ENCODE measurements at regions not wholly inside any gene's neighbourhood (a gene's known extent, or its start where the extent isn't known, plus 50 kb on each side); places are given as distances from the start of the nearest gene placed in this dataset.
"Not testable (repeated sequence)": the region's sequence is repeated elsewhere in the genome, so short reads cannot be mapped to it uniquely, and the experiment has no call there.

DNA sequence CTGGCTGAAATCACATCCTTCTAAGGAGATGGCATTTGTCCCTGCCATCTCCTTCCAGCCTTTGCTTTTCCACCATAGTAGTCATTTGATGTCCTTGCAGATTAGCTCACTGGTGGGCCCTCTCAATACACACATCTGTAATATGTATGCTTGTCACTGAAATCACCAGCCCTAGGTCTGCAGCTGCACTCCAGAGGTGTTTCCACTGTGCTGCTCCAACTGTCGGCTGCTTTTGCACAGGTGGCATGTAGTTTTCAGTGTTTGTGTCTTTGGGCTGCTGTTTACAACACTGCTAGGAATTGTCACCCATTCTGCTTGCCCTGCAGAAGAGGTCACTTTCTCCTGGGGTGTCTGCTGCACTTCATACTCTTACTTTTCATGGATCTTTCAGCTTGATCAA lies 69.0 kb upstream of the GRAMD1B start:
- Histone ChIP-seq H3K27me3 (ENCODE audit: control insufficient read depth, insufficient read depth, low read length) (peaks cover 69% of the 10 kb centered on the region), H3K9me3 (ENCODE audit: control insufficient read depth, insufficient read depth, low read length) (no peaks in the 10 kb centered on the region), H3K4me3 (ENCODE audit: low read depth, low read length) (no peak overlapping the region), H3K36me3 (ENCODE audit: control insufficient read depth, insufficient read depth, low read length) (no peaks in the 10 kb centered on the region), H3K9ac (ENCODE audit: low read depth, low read length) (no peak overlapping the region), H3K4me1 (ENCODE audit: control insufficient read depth, insufficient read depth, low read length) (peaks cover 5% of the 10 kb centered on the region)

DNA sequence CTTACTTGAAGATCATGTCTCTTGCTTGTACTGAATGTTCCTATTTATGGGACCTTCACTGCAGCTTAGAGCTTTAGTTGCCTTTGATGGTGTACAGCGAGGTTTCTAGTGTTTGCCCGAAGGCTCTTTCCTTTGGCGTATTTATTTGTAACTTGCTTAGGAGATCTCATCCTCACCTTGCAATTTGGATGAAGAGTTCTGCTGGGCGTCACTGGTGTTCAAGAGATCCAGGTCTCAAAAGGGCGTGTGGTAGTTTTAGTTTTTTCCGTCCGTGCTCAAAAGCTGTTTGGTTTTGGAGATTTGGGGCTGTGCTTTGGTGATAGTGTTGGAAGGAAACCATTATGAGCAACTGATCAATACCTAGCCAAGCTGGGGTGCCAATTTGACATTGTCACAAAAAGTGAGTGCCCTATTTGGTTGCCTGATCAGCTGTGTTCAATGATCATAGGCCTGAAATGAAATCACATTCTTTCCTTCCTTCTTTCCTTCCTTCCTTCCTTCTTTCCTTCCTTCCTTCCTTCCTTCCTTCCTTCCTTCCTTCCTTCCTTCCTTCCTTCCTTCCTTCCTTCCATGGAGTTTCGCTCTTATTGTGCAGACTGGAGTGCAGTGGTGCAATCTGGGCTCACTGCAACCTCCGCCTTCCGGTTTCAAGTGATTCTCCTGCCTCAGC lies 69.7 kb upstream of the GRAMD1B start:
- peaks cover 3% of the 10 kb centered on the region for H3K4me1 ChIP-seq (ENCODE audit: control insufficient read depth, insufficient read depth, low read length)
- H3K9ac ChIP-seq (ENCODE audit: low read depth, low read length): no peak overlapping the region
- no peak overlapping the region for H3K4me3 ChIP-seq (ENCODE audit: low read depth, low read length)
- no peaks in the 10 kb centered on the region for H3K36me3 ChIP-seq (ENCODE audit: control insufficient read depth, insufficient read depth, low read length)
- H3K9me3 ChIP-seq (ENCODE audit: control insufficient read depth, insufficient read depth, low read length): no peaks in the 10 kb centered on the region
- peaks cover 69% of the 10 kb centered on the region for H3K27me3 ChIP-seq (ENCODE audit: control insufficient read depth, insufficient read depth, low read length)

DNA sequence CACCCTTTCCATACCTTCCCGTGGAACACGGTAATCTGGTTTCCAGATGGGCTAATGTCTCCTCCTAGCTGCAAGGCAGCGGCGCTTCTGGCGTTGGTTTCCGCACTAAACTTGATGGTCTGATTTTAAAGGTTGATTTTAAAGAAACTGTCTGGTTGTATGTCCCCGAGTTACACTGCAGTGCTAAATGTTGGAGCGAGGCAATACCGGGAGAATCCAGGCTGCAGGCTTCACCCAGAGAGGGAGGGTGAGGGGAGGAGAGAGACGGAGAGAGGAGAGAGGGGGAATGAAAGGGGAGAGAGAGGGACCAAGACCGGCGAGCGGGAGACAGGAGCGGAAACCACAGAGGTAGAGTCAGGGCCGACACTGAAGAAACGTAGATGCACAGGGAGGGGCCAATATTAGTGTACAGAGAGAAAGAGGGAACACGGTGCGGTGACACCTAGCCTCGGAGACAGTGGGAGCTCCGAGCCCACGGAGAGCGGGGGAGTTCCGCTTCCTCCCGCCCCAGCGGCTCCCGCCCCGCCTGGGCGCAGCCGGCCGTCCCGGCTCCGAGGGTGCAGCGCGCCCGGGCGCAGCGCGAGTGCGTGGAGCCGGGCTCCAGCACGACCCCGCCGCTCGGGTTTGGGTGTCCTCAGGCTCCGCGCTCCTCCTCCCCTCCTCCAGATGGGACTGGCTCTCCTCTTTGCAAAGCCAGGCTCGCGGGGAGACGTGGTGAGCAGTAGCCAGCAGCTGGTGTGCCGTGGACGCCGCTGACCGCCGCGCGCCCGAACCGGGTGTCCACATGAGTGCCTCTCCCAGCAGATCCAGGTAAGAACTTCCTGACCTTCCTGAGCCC lies 71.9 kb upstream of the GRAMD1B start:
- Histone ChIP-seq H3K36me3 (ENCODE audit: control insufficient read depth, insufficient read depth, low read length) (no peaks in the 10 kb centered on the region), H3K9ac (ENCODE audit: low read depth, low read length) (peak overlapping the region; percentile 58), H3K27me3 (ENCODE audit: control insufficient read depth, insufficient read depth, low read length) (peaks cover 67% of the 10 kb centered on the region), H3K4me3 (ENCODE audit: low read depth, low read length) (peak overlapping the region; percentile 75), H3K4me1 (ENCODE audit: control insufficient read depth, insufficient read depth, low read length) (peaks cover 3% of the 10 kb centered on the region), H3K9me3 (ENCODE audit: control insufficient read depth, insufficient read depth, low read length) (no peaks in the 10 kb centered on the region)

DNA sequence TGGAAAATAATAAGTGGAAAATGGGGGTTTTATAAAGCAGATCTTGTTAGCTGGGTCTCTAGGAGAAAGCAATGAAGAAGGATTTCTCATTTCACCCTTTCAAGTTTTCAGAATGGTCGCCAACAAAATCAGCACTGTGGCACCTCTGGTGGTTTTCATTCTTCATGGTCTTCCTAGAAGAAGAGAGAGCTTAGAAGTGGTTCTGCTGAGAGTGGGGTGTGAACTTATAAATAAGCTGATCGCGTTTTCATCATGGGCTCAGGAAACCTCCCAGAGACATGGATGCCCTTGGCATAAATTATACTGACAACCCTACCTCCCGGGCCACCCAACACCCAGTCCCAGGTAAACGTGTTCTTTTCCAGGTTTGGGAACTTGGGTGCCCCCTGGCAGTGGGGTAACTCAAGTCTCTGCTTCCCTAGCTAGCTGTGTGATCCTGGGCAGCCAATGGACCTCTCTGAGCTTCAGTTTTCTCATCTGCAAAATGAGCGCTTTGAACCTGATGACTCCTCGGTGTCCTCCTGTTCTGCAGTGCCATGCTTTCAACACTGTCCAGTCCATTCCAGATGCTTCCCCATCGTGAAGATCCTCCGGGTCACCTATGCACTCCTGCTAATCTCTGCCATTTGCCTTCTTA lies 72.6 kb upstream of the GRAMD1B start:
- peak overlapping the region; percentile 75 for H3K4me3 ChIP-seq (ENCODE audit: low read depth, low read length)
- no peaks in the 10 kb centered on the region for H3K9me3 ChIP-seq (ENCODE audit: control insufficient read depth, insufficient read depth, low read length)
- H3K4me1 ChIP-seq (ENCODE audit: control insufficient read depth, insufficient read depth, low read length): peaks cover 3% of the 10 kb centered on the region
- no peaks in the 10 kb centered on the region for H3K36me3 ChIP-seq (ENCODE audit: control insufficient read depth, insufficient read depth, low read length)
- H3K27me3 ChIP-seq (ENCODE audit: control insufficient read depth, insufficient read depth, low read length): peaks cover 60% of the 10 kb centered on the region
- H3K9ac ChIP-seq (ENCODE audit: low read depth, low read length): no peak overlapping the region

DNA sequence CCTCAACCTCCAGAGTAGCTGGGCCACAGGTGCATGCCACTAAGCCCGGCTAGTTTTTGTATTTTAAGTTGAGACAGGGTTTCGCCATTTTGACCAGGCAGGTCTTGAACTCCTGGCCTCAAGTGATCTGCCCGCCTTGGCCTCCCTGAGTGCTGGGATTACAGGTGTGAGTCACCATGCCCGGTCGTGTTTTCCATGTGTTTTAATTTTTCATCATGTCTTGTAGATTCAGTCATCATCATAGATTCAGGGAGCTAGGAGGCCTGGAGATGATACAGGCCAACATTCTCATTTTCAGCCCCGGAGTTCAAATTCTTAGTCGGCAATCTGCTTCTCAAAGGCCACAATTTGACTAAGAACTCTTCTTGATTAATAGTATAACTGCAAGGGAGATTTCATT lies 73.5 kb upstream of the GRAMD1B start:
- Histone ChIP-seq H3K36me3 (ENCODE audit: control insufficient read depth, insufficient read depth, low read length) (no peaks in the 10 kb centered on the region), H3K4me3 (ENCODE audit: low read depth, low read length) (no peak overlapping the region), H3K27me3 (ENCODE audit: control insufficient read depth, insufficient read depth, low read length) (peaks cover 53% of the 10 kb centered on the region), H3K9me3 (ENCODE audit: control insufficient read depth, insufficient read depth, low read length) (no peaks in the 10 kb centered on the region), H3K4me1 (ENCODE audit: control insufficient read depth, insufficient read depth, low read length) (peaks cover 5% of the 10 kb centered on the region), H3K9ac (ENCODE audit: low read depth, low read length) (no peak overlapping the region)

DNA sequence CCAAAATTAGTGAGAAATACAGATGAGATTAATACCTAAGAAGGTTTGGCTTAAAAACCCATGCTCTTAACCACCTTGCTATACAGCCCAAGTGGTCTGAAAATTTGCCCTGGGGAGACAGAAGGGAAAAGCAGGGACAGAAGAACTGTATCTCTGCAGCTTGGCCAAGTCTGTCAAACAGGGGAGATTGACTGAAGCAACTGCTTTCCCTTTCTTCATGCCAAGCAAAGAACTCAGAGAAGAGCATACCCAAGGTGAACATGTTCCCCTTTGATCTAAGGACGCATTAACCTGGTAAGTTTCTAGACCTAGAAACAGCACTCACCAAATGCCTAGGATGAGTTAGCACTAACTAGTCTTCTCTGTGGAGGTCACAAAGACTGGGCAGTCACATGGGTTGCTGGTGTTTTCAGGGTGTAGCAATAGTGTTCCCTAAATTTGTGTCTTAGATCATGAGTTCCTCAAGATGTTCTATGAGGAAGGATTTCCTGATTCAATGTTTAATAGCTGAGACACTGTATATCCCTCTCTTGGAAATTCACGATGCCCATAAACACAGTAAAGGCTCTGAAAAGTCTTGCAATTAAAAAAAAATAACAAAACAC lies 75.6 kb upstream of the GRAMD1B start:
- H3K36me3 ChIP-seq (ENCODE audit: control insufficient read depth, insufficient read depth, low read length): no peaks in the 10 kb centered on the region
- no peak overlapping the region for H3K9ac ChIP-seq (ENCODE audit: low read depth, low read length)
- peaks cover 37% of the 10 kb centered on the region for H3K27me3 ChIP-seq (ENCODE audit: control insufficient read depth, insufficient read depth, low read length)
- H3K4me3 ChIP-seq (ENCODE audit: low read depth, low read length): no peak overlapping the region
- peaks cover 11% of the 10 kb centered on the region for H3K4me1 ChIP-seq (ENCODE audit: control insufficient read depth, insufficient read depth, low read length)
- H3K9me3 ChIP-seq (ENCODE audit: control insufficient read depth, insufficient read depth, low read length): no peaks in the 10 kb centered on the region

DNA sequence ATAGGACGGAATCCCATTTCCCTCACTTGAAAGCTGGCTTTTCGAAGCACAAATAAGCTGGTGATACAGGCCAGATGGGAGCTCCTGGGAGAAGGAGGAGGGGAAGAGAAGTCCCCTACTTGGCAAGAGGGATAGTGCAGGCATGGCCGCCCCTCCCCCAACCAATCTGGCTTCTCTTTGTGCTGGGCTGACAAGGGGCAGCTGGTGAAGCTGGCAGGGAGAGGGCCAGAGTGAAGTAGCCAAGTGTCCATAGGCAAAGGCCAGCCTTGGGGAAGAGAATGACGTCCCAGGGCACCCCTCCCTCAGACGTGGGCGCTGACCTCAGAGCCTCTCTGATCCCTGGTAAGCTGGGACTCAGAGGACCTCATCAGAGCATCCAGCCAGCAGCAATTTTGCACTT lies 78.7 kb upstream of the GRAMD1B start:
- Histone ChIP-seq H3K4me3 (ENCODE audit: low read depth, low read length) (no peak overlapping the region), H3K9ac (ENCODE audit: low read depth, low read length) (no peak overlapping the region), H3K27me3 (ENCODE audit: control insufficient read depth, insufficient read depth, low read length) (peaks cover 6% of the 10 kb centered on the region), H3K36me3 (ENCODE audit: control insufficient read depth, insufficient read depth, low read length) (no peaks in the 10 kb centered on the region), H3K9me3 (ENCODE audit: control insufficient read depth, insufficient read depth, low read length) (no peaks in the 10 kb centered on the region), H3K4me1 (ENCODE audit: control insufficient read depth, insufficient read depth, low read length) (peaks cover 8% of the 10 kb centered on the region)

DNA sequence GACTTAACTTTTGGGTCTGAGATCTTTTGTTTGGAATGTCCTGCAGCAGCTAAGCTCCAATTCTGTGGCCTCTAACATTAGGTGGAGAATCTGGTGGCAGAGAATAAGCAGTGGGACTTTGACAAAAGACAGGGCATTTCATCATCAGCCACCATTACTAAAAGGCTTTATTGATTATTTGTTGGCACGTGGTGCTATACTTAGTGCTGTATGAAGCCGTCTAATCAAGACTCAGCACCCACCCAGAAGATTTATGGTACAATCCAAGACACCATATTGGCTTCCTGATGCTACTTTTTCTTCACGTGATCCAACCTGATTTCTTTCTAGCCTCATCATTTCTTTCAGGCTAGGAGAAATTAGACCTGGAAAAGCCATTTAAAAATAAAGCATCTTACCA lies 80.7 kb upstream of the GRAMD1B start:
- peaks cover 8% of the 10 kb centered on the region for H3K4me1 ChIP-seq (ENCODE audit: control insufficient read depth, insufficient read depth, low read length)
- peaks cover 3% of the 10 kb centered on the region for H3K27me3 ChIP-seq (ENCODE audit: control insufficient read depth, insufficient read depth, low read length)
- no peak overlapping the region for H3K4me3 ChIP-seq (ENCODE audit: low read depth, low read length)
- no peak overlapping the region for H3K9ac ChIP-seq (ENCODE audit: low read depth, low read length)
- no peaks in the 10 kb centered on the region for H3K9me3 ChIP-seq (ENCODE audit: control insufficient read depth, insufficient read depth, low read length)
- H3K36me3 ChIP-seq (ENCODE audit: control insufficient read depth, insufficient read depth, low read length): no peaks in the 10 kb centered on the region

DNA sequence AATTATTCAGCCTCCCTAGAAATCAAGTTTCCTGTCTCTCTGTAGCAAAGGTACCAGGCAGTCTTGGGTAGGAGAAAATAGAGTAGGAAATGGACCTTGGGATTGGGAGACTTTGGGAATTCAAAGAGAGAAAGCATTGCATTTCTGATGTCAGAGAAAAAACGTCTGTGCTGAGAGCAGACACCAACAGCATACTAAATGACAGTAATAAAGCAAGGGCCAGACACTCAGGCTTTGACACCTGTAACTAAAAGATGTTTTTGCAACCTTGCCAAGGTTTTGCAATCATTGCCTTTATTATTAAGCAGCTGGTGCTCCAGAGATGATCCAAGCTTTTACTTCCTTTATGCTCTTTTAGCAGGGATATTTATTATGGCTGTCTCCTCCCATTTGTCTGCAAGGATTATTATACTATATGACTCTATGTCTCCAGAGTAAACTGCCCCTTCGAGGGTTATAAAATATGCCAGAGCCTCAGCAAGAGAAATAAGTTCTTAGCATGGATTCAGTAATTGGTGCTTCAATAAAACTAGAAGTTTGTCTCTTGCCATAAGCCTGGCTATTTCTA lies 85.2 kb upstream of the GRAMD1B start:
- no peaks in the 10 kb centered on the region for H3K4me1 ChIP-seq (ENCODE audit: control insufficient read depth, insufficient read depth, low read length)
- no peaks in the 10 kb centered on the region for H3K27me3 ChIP-seq (ENCODE audit: control insufficient read depth, insufficient read depth, low read length)
- H3K36me3 ChIP-seq (ENCODE audit: control insufficient read depth, insufficient read depth, low read length): no peaks in the 10 kb centered on the region
- no peaks in the 10 kb centered on the region for H3K9me3 ChIP-seq (ENCODE audit: control insufficient read depth, insufficient read depth, low read length)
- no peak overlapping the region for H3K4me3 ChIP-seq (ENCODE audit: low read depth, low read length)
- H3K9ac ChIP-seq (ENCODE audit: low read depth, low read length): no peak overlapping the region

DNA sequence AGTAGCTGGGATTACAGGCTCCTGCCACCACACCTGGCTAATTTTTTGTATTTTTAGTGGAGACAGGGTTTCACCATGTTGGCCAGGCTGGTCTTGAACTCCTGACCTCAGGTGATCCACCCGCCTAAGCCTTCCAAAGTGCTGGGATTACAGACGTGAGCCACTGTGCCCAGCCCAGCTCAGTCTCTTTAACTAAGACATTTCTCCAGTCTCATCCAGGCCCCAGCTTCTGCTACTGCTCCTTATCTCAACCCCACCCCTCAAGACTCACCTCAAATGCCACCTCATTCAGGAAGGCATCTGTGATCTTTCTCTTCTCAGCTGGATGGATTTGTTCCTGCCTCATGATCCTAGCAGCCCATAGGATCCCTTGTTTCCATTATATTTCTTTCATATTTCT lies 85.9 kb upstream of the GRAMD1B start:
- not testable (repeated sequence) for H3K9ac ChIP-seq (ENCODE audit: low read depth, low read length); H3K9me3 ChIP-seq (ENCODE audit: control insufficient read depth, insufficient read depth, low read length); H3K4me1 ChIP-seq (ENCODE audit: control insufficient read depth, insufficient read depth, low read length); H3K36me3 ChIP-seq (ENCODE audit: control insufficient read depth, insufficient read depth, low read length); H3K4me3 ChIP-seq (ENCODE audit: low read depth, low read length); H3K27me3 ChIP-seq (ENCODE audit: control insufficient read depth, insufficient read depth, low read length)

DNA sequence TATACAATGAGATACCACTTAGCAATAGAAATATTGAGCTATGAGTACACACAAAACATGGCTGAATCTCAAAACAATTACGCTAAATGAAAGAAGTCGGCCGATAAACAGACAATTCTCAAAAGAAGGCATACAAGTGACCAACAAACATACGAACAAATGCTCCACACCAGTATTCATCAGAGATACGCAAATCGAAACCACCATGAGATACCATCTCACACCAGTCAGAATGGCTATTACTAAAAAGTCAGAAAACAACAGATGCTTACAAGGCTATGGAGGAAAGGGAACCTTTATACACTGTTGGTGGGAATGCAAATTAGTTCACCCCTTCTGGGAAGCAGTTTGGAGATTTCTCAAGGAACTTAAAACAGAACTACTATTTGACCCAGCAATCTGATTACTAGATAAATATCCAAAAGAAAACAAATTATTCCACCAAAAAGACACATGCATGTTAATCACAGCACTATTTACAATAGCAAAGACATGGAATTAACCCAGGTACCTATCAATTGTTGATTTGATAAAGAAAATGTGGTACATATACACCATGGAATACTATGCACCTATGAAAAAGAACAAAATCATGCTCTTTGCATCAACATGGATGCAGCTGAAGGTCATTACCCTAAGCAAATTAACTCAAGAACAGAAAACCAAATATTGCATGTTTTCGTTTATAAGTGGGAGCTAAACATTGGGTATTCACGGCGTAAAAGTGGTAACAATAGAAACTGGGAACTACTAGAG lies 90.9 kb upstream of the GRAMD1B start:
- no peak overlapping the region for H3K4me3 ChIP-seq (ENCODE audit: low read depth, low read length)
- H3K4me1 ChIP-seq (ENCODE audit: control insufficient read depth, insufficient read depth, low read length): no peaks in the 10 kb centered on the region
- H3K36me3 ChIP-seq (ENCODE audit: control insufficient read depth, insufficient read depth, low read length): no peaks in the 10 kb centered on the region
- no peaks in the 10 kb centered on the region for H3K27me3 ChIP-seq (ENCODE audit: control insufficient read depth, insufficient read depth, low read length)
- no peak overlapping the region for H3K9ac ChIP-seq (ENCODE audit: low read depth, low read length)
- H3K9me3 ChIP-seq (ENCODE audit: control insufficient read depth, insufficient read depth, low read length): no peaks in the 10 kb centered on the region

All from iPS-15b (cell line).